HG03196 (cell line): ENCODE measurements at regions not wholly inside any gene's neighbourhood (a gene's known extent, or its start where the extent isn't known, plus 50 kb on each side); places are given as distances from the start of the nearest gene placed in this dataset.

ENCODE experiments used
- ATAC-seq: cut with Tn5 transposase; IDR thresholded peaks from one replicate; pipeline ENCODE4 v1.9.1; 2021; ENCODE audit not compliant: unreplicated experiment

DNA sequence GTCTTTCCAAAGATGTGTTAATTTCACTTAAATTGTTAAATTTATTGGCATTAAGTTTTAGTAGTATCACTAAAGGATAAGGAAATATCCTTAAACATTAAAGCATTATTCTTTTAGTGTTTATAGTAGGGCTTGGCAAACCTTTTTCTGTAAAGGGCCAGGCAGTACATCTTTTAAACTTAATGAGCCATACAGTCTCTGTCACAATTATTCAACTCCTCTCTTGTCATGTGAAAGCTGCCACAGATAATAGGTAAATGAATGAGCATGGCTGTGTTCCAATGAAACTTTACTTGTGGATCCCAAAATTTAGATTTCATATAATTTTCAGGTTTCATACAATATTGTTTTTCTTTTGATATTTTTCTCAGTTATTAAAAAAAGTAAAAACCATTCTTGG is 268.2 kb upstream of the C11orf87 start:
- ATAC-seq = no peak

DNA sequence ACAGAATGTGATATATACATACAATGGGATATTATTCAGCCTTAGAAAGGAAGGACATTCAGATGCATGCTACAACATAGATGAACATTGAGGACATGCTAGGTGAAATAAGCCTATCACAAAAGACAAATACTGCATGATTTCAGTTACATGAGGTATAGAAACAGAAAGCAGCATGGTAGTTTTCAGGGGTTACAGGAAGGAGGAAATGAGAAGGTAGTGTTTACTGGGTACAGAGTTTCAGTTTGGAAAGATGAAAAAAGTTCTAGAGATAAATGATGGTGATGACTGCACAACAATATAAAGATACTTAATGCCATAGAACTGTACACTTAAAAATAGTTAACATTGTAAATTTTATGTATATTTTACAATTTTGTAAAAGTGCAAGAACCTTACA is 266.7 kb upstream of the C11orf87 start:
- ATAC-seq = peak; percentile 73

DNA sequence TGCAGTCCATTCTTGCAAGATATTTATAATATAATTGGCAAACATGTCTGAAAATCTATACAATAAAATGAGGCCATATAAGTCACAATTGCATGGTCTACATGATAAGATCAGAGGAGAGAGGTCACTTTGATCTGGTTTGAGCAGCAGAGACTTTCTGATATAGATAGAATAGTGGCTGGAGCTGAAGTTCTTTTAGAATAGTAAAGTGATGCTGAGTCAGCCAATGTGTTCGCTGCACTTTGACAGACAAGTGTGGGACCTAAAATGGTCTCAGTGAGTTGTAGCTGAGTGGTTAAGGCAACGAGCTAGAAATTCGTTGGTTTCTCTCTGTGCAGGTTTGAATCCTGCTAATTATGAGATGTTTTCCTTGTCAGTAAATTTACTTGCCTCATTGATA is 257.0 kb upstream of the C11orf87 start:
- ATAC-seq = no peak

DNA sequence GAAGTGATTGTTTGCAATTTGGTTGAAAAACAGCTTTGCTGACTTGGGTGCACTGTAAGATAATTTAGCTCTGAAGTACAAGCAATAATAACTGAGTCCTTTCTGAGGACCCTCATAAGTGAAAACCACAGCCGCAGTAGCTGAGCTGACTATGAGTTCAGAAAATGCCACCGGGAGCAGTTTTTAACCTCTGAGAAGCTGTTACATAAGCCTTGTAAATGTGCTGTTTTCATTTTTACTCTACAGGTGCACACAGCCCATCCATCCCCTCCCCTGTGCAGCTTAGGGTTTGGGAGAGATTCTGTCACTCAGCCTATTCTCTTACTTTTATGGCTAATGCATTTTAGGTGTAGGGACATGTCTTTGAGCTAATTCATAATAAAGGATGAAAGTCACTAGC is 255.5 kb upstream of the C11orf87 start:
- ATAC-seq = no peak

DNA sequence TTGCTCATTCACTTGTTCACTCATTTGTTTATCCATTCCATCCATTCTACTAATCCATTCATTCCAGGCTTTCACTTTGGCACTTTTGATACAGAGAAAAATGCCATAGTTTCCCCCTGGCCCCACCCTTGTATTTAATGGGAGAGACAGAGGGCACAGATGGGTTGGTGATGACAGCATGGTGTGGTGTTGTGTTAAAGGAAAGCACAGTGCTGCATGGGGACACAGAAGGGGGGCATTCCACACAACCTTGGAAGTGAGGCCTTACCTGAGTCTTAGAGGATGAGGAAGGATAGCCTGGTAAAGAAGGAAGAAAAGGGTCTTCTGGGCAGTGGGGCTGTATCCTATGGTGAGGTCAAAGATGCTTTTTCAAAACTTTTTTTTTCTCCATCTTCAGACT is 248.5 kb upstream of the C11orf87 start:
- ATAC-seq = no peak

DNA sequence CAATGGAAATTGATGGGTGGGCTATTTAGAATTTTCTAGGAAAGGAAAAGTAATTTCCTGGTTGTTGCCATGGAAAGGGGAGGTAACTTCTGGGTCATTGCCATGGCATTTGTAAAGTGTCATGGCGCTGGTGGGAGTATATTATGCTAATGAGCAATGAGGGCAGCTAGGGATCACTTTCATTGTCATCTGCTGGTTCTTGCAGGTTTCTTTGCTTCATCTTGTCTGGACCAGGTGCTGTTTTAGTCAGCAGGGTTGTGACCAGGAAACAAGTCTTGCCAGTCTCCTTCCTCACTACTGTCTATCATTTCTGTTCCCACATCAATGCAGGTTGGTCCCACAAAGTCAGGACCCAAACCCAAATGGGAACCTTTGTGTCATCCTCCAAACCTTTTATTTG is 237.6 kb upstream of the C11orf87 start:
- no peak for ATAC-seq

GRCh38 chr11:109192864-109193263 is 229.1 kb upstream of the C11orf87 start:
- no peak for ATAC-seq

DNA sequence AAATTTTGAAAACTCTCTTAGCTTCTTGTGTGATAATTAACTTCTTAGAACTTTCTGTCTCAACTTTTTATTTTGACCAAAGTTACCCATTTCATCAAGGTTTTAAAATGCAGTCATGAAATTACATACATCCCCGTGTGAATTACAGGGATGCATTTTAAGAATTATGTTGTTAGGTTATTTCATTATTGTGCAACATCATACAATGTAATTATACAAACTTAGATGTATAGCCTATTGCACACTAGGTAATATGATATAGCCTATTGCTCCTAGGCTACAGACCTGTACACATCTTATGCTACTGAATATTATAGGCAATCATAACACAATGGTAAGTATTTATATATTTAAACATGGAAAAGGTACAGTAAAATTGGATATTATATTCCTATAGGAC is 228.1 kb upstream of the C11orf87 start:
- no peak for ATAC-seq

DNA sequence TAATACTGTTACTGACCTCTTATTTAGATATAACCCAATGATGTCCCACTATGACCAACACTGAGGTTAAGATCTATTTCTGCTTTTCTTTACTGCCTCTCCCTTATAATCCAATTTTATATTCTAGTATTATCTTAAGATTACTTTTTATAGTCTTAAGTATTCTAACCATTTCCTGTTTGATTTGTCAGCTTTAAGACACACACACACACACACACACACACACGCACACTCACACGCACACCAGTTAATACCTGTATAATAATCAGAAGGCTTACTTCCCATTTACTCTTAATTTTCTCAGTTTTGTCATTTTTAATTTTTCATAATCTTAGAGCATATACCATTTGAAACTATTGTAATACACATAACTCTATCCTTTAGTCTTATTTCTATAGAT is 226.0 kb upstream of the C11orf87 start:
- no peak for ATAC-seq

- no peak for ATAC-seq
Measured at GRCh38 chr11:109197656-109198055, 224.3 kb upstream of the C11orf87 start.

DNA sequence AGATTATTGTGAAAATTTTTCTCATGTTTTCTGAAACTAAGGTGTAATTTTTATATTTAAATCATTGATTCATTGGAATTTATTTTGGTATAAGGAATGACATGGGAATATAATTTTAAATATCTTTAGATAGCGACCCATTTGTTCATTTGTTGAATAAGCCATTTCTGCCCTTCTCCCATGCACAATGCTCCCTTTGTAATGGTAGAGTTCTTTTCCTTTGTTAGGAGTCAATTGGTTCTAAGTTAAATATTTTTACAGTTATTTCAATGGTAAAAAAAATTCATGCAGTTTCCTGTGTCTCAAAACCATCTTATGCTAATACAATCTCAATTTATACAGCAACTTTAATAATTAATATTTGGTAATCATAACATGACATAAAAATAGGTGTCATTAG is 218.8 kb upstream of the C11orf87 start:
- ATAC-seq = no peak

DNA sequence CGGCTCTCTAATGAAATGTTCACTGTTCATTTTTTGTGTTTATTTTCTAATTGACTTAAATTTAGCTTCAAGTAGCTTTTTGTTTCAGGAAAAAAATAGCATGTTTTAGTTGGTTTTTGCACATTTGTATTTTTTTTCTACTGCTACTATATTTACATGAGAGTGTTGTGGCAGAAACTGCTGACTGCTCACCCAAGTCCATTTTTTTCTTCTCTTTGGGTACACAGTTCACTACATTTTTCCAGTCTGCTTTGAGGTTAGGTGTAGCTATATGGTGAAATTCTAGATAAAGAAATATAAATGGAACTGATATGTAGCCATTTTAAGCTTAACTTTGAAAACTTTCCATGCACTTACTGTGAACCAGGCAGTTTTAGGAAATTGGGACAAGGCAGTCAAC is 216.7 kb upstream of the C11orf87 start:
- no peak for ATAC-seq

DNA sequence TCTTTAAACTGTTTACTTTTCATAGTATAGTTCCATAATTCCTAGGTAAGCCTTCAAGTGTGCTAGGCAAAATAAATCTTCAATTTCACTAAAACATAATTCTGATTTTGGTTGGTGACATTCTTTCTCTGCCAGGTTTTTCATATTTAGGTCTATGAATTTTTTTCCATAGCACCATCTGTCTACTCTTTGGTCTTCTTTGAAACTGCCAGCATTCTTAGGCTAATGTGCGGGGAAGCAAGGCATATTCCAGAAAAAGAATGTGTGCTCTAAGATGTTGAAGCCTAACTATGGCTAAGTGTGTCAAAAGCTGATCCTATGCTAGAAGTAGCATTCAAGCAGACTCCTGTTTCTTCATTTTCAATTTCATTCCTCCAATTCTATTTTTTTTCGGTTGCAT is 213.9 kb upstream of the C11orf87 start:
- ATAC-seq = no peak

DNA sequence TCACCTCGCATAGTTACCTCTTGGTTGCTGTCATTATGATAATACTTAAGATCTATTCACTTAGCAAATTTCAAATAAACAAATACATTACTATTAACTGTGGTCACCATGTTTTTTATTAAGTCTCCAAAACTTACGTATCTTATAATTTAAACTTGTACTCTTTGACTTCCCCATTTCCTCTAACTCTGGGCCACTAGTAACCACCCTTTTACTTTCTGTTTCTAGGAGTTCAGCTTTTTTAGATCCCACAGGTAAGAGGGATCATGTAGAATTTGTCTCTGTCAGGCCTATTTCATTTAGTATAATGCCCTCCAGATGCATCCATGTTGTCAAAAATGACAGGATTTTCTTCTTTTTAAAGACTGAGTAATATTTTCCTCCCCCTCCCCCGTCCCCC is 212.4 kb upstream of the C11orf87 start:
- no peak for ATAC-seq

DNA sequence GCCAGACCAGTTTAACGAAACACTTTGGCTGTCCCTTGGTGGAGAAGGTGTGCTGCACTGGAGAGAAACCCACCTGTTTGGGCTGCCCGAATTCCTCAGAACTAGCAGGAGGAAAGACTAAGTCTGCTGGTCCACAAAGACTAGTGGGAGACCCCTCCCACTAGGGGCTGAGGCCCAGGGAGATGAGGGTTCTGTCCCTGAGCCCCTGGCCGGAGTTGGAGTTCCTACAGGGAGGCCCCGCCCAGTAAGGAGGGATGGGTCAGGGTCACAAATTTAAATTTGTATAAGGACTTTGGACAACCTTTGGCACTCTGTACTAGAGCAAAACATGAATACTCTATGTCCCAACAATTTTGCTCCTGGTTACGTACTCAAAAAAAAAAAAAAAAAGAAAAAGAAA is 200.8 kb upstream of the C11orf87 start:
- ATAC-seq = no peak

GRCh38 chr11:109222761-109223160 is 199.2 kb upstream of the C11orf87 start:
- no peak for ATAC-seq

DNA sequence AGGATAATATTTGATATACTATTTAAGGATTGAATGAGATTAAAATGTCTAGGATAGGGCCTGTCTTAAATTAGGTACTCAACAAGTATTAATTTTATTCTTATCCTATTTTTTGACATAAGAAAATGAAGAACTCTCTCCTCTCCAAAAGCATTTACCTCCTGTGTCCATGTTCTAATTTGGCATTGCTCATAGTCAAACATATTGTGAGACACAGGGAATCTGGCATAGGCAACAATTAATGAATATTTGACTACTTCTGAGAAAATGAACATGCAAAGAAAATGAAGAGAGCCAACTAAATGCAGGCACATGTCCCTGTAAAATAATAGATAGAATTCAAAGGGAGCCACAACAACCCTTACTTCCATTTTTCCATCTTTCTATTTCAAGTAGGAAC is 198.5 kb upstream of the C11orf87 start:
- ATAC-seq = no peak

- ATAC-seq = no peak
Measured at GRCh38 chr11:109229682-109230081, 192.3 kb upstream of the C11orf87 start.

DNA sequence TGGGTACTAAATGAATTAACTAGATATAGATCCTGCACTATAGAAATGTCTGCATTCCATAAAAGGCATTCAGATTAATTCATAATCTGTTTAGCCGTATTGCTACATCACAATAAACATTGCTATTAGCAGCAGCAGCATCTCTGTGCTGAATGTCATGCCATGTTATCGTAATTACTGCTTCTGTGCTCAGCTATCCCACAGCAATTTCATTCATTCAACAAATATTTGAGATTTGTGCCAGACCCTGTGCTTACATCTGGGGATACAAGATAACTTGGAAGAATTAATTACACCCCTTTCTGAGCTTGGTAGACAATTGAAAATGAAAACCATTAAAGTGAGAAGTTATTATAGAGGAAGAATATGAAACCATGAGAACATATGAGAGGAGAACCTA is 185.8 kb upstream of the C11orf87 start:
- no peak for ATAC-seq

DNA sequence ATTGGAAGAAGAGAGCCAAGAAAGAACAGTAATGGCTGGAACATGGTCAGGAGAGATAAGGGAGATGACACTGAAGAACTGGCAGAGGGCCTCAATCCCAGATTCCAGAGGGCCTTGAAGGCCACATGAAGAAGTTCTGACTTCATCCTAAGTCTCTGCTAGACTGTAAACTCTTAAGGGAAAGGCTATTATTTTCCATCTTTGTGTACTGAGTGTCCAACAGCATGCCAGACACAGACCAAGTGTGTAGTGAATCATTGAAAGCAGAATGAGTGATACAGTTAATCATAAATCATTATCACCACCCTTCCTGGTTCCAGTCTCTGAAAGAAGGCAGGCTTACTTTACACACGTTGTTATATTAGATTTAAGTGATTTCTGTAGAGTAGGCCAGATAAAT is 185.3 kb upstream of the C11orf87 start:
- no peak for ATAC-seq

- ATAC-seq = no peak
Measured at GRCh38 chr11:109237636-109238035, 184.4 kb upstream of the C11orf87 start.

- no peak for ATAC-seq
Measured at GRCh38 chr11:109241988-109242536, 179.9 kb upstream of the C11orf87 start.

GRCh38 chr11:109247071-109247470 is 174.9 kb upstream of the C11orf87 start:
- ATAC-seq = no peak

- ATAC-seq = no peak
Measured at GRCh38 chr11:109249597-109249996, 172.4 kb upstream of the C11orf87 start.
